ENCODE measurements at regions not wholly inside any gene's neighbourhood (a gene's known extent, or its start where the extent isn't known, plus 50 kb on each side); places are given as distances from the start of the nearest gene placed in this dataset.
"Not testable (repeated sequence)": the region's sequence is repeated elsewhere in the genome, so short reads cannot be mapped to it uniquely, and the experiment has no call there.

DNA sequence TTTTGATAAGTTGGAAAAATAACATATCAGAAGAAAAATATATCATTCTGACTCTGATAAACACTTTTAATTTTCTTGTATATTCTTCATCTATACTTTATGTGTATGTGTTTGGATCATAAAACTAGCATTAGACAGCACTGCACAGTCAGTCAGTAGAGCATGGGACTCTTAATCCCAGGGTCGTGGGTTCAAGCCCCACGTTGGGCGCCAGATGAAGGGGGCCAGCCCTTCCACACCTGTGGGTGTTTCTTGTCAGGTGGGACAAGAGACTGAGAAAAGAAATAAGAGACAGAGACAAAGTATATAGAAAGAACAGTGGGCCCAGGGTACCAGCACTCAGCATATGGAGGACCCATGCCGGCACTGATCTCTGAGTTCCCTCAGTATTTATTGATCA is 546.0 kb upstream of the NR2F2 start:
- Histone ChIP-seq H3K27ac (no peak overlapping the region), H3K36me3 (replicated peaks in 1 of 2) (no peaks in the 10 kb centered on the region), H3K9me3 (replicated peaks in 1 of 3) (peaks cover 0 to 17% (median 4%) of the 10 kb centered on the region in 3 donors), H3K4me3 (no peak overlapping the region), H3K4me1 (replicated peaks in 1 of 2) (no peaks in the 10 kb centered on the region), H3K27me3 (no peaks in the 10 kb centered on the region)
- intact Hi-C loops (cut with DNase I), result no loop called here
- no peak for DNase-seq
- TF ChIP-seq, protein P1, sequence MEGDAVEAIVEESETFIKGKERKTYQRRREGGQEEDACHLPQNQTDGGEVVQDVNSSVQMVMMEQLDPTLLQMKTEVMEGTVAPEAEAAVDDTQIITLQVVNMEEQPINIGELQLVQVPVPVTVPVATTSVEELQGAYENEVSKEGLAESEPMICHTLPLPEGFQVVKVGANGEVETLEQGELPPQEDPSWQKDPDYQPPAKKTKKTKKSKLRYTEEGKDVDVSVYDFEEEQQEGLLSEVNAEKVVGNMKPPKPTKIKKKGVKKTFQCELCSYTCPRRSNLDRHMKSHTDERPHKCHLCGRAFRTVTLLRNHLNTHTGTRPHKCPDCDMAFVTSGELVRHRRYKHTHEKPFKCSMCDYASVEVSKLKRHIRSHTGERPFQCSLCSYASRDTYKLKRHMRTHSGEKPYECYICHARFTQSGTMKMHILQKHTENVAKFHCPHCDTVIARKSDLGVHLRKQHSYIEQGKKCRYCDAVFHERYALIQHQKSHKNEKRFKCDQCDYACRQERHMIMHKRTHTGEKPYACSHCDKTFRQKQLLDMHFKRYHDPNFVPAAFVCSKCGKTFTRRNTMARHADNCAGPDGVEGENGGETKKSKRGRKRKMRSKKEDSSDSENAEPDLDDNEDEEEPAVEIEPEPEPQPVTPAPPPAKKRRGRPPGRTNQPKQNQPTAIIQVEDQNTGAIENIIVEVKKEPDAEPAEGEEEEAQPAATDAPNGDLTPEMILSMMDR (IDR thresholded peaks at IDR 0.05), result no peak
- no peak for TF ChIP-seq POLR2A (IDR thresholded peaks at IDR 0.05)
- WGBS, 4 donors, result 90 to 100% (median 92%) methylated on average over 4 of the region's 4 CpGs

DNA sequence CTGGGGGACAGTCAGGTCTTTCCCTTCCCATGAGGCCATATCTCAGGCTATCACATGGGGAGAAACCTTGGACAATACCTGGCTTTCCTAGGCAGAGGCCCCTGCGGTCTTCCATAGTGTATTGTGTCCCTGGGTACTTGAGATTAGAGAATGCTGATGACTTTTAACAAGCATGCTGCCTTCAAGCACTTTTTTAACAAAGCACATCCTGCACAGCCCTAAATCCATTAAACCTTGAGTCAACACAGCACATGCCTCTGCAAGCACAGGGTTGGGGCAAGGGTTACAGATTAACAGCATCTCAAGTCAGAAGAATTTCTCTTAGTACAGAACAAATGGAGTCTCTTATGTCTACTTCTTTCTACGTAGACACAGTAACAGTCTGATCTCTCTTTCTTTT is 545.2 kb upstream of the NR2F2 start:
- intact Hi-C loops (cut with DNase I), result not testable (repeated sequence)

DNA sequence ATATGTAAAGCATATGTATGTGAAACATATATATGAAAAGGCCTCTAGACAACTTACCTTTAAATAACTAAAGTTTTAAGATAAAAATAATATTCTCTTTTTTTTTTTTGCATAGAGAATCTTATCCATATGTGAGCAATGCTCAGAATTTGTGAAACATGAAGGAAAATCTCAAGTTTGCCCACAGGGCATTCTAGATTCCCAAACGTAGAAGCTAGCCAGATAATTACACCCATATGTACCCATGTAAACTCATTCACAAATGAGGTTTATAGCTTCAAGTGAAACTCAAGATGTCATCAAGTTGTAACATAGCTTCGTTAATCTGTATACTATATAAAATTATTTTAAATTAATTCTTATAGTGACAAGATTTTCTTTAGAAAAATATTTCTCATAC is 537.3 kb upstream of the NR2F2 start:
- TF ChIP-seq POLR2A (IDR thresholded peaks at IDR 0.05), result no peak
- TF ChIP-seq, protein P1 (IDR thresholded peaks at IDR 0.05), result no peak
- Histone ChIP-seq H3K4me1 (replicated peaks in 1 of 2) (no peaks in the 10 kb centered on the region), H3K27ac (no peak overlapping the region), H3K4me3 (no peak overlapping the region), H3K36me3 (replicated peaks in 1 of 2) (no peaks in the 10 kb centered on the region), H3K27me3 (no peaks in the 10 kb centered on the region), H3K9me3 (replicated peaks in 1 of 3) (peaks cover 0 to 5% (median 0%) of the 10 kb centered on the region in 3 donors)
- DNase-seq, result no peak
- WGBS, 4 donors, result 70 to 78% (median 74%) methylated on average over 2 of the region's 2 CpGs
- intact Hi-C loops (cut with DNase I), result no loop called here

More for the DNA sequence above, 545.2 kb upstream of the NR2F2 start:
- not testable (repeated sequence) for H3K4me3 ChIP-seq; DNase-seq; H3K27ac ChIP-seq; H3K36me3 ChIP-seq (replicated peaks in 1 of 2); H3K27me3 ChIP-seq; H3K4me1 ChIP-seq (replicated peaks in 1 of 2)
- WGBS, 4 donors, result 90 to 95% (median 92%) methylated on average over 2 of the region's 2 CpGs
- peaks cover 0 to 17% (median 5%) of the 10 kb centered on the region in 3 donors for H3K9me3 ChIP-seq (replicated peaks in 1 of 3)

- Histone ChIP-seq H3K9me3 (replicated peaks in 1 of 3) (no peaks in the 10 kb centered on the region), H3K27me3 (no peaks in the 10 kb centered on the region), H3K36me3 (replicated peaks in 1 of 2) (no peaks in the 10 kb centered on the region), H3K4me1 (replicated peaks in 1 of 2) (no peaks in the 10 kb centered on the region), H3K4me3 (no peak overlapping the region), H3K27ac (no peak overlapping the region)
- WGBS, 4 donors, result 61 to 80% (median 69%) methylated on average over 1 of the region's 1 CpG
- intact Hi-C loops (cut with DNase I), result no loop called here
- no peak for DNase-seq
- TF ChIP-seq POLR2A (IDR thresholded peaks at IDR 0.05), result no peak
- TF ChIP-seq, protein P1 (IDR thresholded peaks at IDR 0.05), result no peak
Measured at GRCh38 chr15:95795386-95795785, 535.1 kb upstream of the NR2F2 start.
